WI38 (cell line): ENCODE measurements at regions not wholly inside any gene's neighbourhood (a gene's known extent, or its start where the extent isn't known, plus 50 kb on each side); places are given as distances from the start of the nearest gene placed in this dataset.
"Not testable (repeated sequence)": the region's sequence is repeated elsewhere in the genome, so short reads cannot be mapped to it uniquely, and the experiment has no call there.

Source experiments
- H3K4me3 ChIP-seq: 2 replicates; pipeline ENCODE4 v1.5.1; 2011; ENCODE audit warnings: low read depth, mild to moderate bottlenecking, control low read depth, low read length
- CTCF ChIP-seq: IDR thresholded peaks from 2 replicates; pipeline ENCODE4 v1.5.1; 2012; ENCODE audit warnings: low read depth, mild to moderate bottlenecking, control low read depth, low read length

- TF ChIP-seq CTCF, result no peak
- no peak overlapping the region for H3K4me3 ChIP-seq
Observed at GRCh38 chr1:70820995-70821394, 226.6 kb downstream of the PTGER3 start.

- H3K4me3 ChIP-seq, result no peak overlapping the region
- TF ChIP-seq CTCF, result no peak
Observed at GRCh38 chr1:70826428-70826827, 221.2 kb downstream of the PTGER3 start.

DNA sequence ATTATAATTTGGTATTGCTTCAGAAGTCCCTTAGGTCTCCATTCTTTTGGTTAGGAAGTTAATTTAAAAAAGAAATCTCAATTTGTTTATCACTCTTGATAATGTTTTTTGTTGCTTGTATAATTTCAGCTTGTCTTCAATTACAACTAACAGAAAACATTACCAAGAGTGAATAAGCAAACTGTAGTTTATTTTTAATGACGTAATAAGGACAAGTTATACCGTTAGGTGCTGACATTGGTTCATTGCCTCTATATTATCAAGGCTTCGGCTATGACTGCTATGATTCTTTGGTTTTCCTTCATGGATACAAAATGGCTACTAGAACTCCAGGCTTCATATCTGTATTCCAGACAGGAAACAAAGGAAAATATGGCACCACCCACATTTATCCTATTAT is 220.6 kb downstream of the PTGER3 start:
- no peak overlapping the region for H3K4me3 ChIP-seq
- no peak for TF ChIP-seq CTCF

GRCh38 chr1:70828177-70828576 is 219.4 kb downstream of the PTGER3 start:
- no peak overlapping the region for H3K4me3 ChIP-seq
- TF ChIP-seq CTCF, result no peak

DNA sequence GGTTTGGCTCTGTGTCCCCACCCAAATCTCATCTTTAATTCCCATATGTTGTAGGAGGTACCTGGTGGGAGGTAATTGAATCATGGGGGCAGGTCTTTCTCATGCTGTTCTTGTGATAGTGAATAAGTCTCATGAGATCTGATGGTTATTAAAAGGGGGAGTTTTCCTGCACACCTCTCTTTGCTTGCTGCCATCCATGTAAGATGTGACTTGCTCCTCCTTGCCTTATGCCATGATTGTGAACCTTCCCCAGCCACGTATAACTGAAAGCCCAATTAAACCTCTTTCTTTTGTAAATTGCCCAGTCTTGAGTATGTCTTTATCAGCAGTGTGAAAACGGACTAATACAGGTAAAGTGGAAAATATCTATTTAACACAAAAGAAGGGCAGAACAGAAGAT is 213.3 kb downstream of the PTGER3 start:
- H3K4me3 ChIP-seq, result not testable (repeated sequence)

GRCh38 chr1:70836456-70836855 is 211.2 kb downstream of the PTGER3 start:
- TF ChIP-seq CTCF, result no peak
- no peak overlapping the region for H3K4me3 ChIP-seq

- no peak for TF ChIP-seq CTCF
- H3K4me3 ChIP-seq, result no peak overlapping the region
Observed at GRCh38 chr1:70840260-70840953, 207.2 kb downstream of the PTGER3 start.

- no peak overlapping the region for H3K4me3 ChIP-seq
Observed at GRCh38 chr1:70842562-70842961, 205.1 kb downstream of the PTGER3 start.

More at GRCh38 chr1:70842562-70842961, 205.1 kb downstream of the PTGER3 start:
- TF ChIP-seq CTCF, result no peak
